Neutrophil (primary cell): ENCODE measurements at regions not wholly inside any gene's neighbourhood (a gene's known extent, or its start where the extent isn't known, plus 50 kb on each side); places are given as distances from the start of the nearest gene placed in this dataset.

Source experiments
- H3K27ac ChIP-seq: fragments of 200-600 bp; sonication (generic); 2 replicates; pipeline ENCODE4 v1.5.1; 2016; ENCODE audit warnings: mild to moderate bottlenecking, moderate library complexity
- H3K27me3 ChIP-seq: fragments of 200-600 bp; sonication (generic); 2 replicates; pipeline ENCODE4 v1.6.0; 2016; ENCODE audit warnings: mild to moderate bottlenecking
- H3K36me3 ChIP-seq: fragments of 200-600 bp; sonication (generic); 2 replicates; pipeline ENCODE4 v1.5.1; 2017
- H3K4me1 ChIP-seq, 2 experiments: fragments of 200-600 bp in 1 of 2; sonication (generic) in 1 of 2; 1 replicate in 1 of 2; 2 replicates in 1 of 2; pipeline versions ENCODE4 v1.5.1 to v1.6.1; 2013 to 2016; ENCODE audit warnings: low read depth in 1 of 2, low read length in 1 of 2, mild to moderate bottlenecking in 1 of 2, moderate library complexity in 1 of 2; ENCODE audit not compliant: control insufficient read depth in 1 of 2, insufficient read depth in 1 of 2
- H3K4me3 ChIP-seq, 2 experiments: fragments of 200-600 bp in 1 of 2; sonication (generic) in 1 of 2; 1 replicate in 1 of 2; 2 replicates in 1 of 2; pipeline ENCODE4 v1.5.1; 2013 to 2016; ENCODE audit warnings: low read depth in 1 of 2, low read length in 1 of 2, mild to moderate bottlenecking in 1 of 2, moderate library complexity in 1 of 2
- H3K9me3 ChIP-seq: fragments of 200-600 bp; sonication (generic); 2 replicates; pipeline ENCODE4 v1.5.1; 2016
- CTCF ChIP-seq: fragments of 200-600 bp; sonication (generic); IDR thresholded peaks from 2 replicates; pipeline ENCODE4 v1.5.1; 2016; ENCODE audit warnings: antibody characterized with exemption

- H3K27me3 ChIP-seq, result no peaks in the 10 kb centered on the region
- no peak overlapping the region for H3K4me3 ChIP-seq
- no peak overlapping the region for H3K27ac ChIP-seq
- no peaks in the 10 kb centered on the region for H3K4me1 ChIP-seq
- TF ChIP-seq CTCF, result no peak
- H3K9me3 ChIP-seq, result no peaks in the 10 kb centered on the region
- H3K36me3 ChIP-seq, result no peaks in the 10 kb centered on the region
These were observed 936.0 kb downstream of the TRIB2 start for GRCh38 chr2:13652531-13653313.

- Histone ChIP-seq H3K36me3 (no peaks in the 10 kb centered on the region), H3K27ac (no peak overlapping the region), H3K4me1 (no peaks in the 10 kb centered on the region), H3K4me3 (no peak overlapping the region), H3K9me3 (no peaks in the 10 kb centered on the region), H3K27me3 (no peaks in the 10 kb centered on the region)
- no peak for TF ChIP-seq CTCF
These were observed 937.7 kb downstream of the TRIB2 start for GRCh38 chr2:13654416-13654815.

- no peak overlapping the region for H3K4me3 ChIP-seq
- H3K36me3 ChIP-seq, result no peaks in the 10 kb centered on the region
- TF ChIP-seq CTCF, result no peak
- H3K27me3 ChIP-seq, result no peaks in the 10 kb centered on the region
- H3K9me3 ChIP-seq, result no peaks in the 10 kb centered on the region
- H3K4me1 ChIP-seq, result no peaks in the 10 kb centered on the region
- no peak overlapping the region for H3K27ac ChIP-seq
These were observed 943.5 kb downstream of the TRIB2 start for GRCh38 chr2:13660231-13660630.

GRCh38 chr2:13662055-13662454 is 945.3 kb downstream of the TRIB2 start:
- Histone ChIP-seq H3K36me3 (no peaks in the 10 kb centered on the region), H3K27me3 (no peaks in the 10 kb centered on the region), H3K4me3 (no peak overlapping the region), H3K4me1 (no peaks in the 10 kb centered on the region), H3K9me3 (no peaks in the 10 kb centered on the region), H3K27ac (no peak overlapping the region)
- TF ChIP-seq CTCF, result no peak

GRCh38 chr2:13666582-13667414 is 950.1 kb downstream of the TRIB2 start:
- TF ChIP-seq CTCF, result no peak
- Histone ChIP-seq H3K9me3 (no peaks in the 10 kb centered on the region), H3K36me3 (no peaks in the 10 kb centered on the region), H3K4me3 (no peak overlapping the region), H3K27ac (no peak overlapping the region), H3K27me3 (no peaks in the 10 kb centered on the region), H3K4me1 (no peaks in the 10 kb centered on the region)
